ENCODE measurements at regions not wholly inside any gene's neighbourhood (a gene's known extent, or its start where the extent isn't known, plus 50 kb on each side); places are given as distances from the start of the nearest gene placed in this dataset.

- no peaks in the 10 kb centered on the region for H3K9me2 ChIP-seq (ENCODE audit: insufficient read depth)
- CTCF ChIA-PET, result no interaction called here
- intact Hi-C loops (cut with micrococcal nuclease; ENCODE audit: unreplicated experiment), result no loop called here
- H3K79me2 ChIP-seq (ENCODE audit: low read depth), result no peaks in the 10 kb centered on the region
- H3K4me3 ChIP-seq, result no peak overlapping the region
- H3K4me1 ChIP-seq (replicated peaks; ENCODE audit: insufficient read depth), result no peaks in the 10 kb centered on the region
- H3K9me3 ChIP-seq (ENCODE audit: insufficient read depth, low read depth), result no peaks in the 10 kb centered on the region; the same call in 1 of the 2 replicates
- H3K36me3 ChIP-seq (ENCODE audit: low read depth), result no peaks in the 10 kb centered on the region
- DNase-seq, result no peak
- no peak overlapping the region; the same call in 1 of the 2 replicates for H2AFZ ChIP-seq
- H3F3A ChIP-seq (ENCODE audit: insufficient read depth, low read depth), result no peaks in the 10 kb centered on the region
- no peak overlapping the region for H3K4me2 ChIP-seq
- no peak overlapping the region for H3K27ac ChIP-seq
- BruUV-seq (replicated peaks), result no TSS peak
- H4K20me1 ChIP-seq (ENCODE audit: insufficient read depth), result no peaks in the 10 kb centered on the region
- POLR2A ChIA-PET (ENCODE audit: unreplicated experiment), result interaction anchor here (0.5 kb wide), 1 partner anchor 10 kb away, joined by 5 read pairs; no protein-coding TSS in a partner anchor
- H3K27me3 ChIP-seq (ENCODE audit: insufficient read depth, low read depth), result no peaks in the 10 kb centered on the region
- no peak for TF ChIP-seq CTCF (conservative IDR thresholded peaks at IDR 0.05)
- TF ChIP-seq EZH2 (IDR thresholded peaks at IDR 0.05; ENCODE audit: low read depth), result no peak
These were observed 170.4 kb upstream of the THSD7A start for GRCh38 chr7:12002428-12002827.

DNA sequence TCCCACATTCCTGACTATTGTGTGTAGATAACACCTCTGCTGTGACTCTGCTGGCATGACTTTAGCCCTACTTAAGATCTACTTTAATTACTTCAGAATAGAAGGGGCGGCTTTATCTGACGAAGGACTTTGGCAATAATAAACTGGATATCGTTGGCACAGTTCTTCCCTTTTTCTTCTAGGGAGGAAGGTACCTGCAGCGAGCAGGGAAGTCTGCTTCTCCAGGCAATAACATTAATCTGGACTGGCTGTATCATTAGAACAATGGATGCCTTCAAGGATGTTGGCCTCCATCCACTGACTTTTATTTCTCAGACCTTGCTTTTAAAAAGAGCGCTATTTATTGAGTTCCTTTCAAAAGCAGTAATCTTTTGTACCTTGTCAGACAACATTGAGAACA, 172.6 kb upstream of the THSD7A start:
- DNase-seq, result no peak
- Histone ChIP-seq H3F3A (ENCODE audit: insufficient read depth, low read depth) (no peaks in the 10 kb centered on the region), H3K4me1 (replicated peaks; ENCODE audit: insufficient read depth) (no peaks in the 10 kb centered on the region), H3K4me3 (no peak overlapping the region), H3K79me2 (ENCODE audit: low read depth) (no peaks in the 10 kb centered on the region), H3K27me3 (ENCODE audit: insufficient read depth, low read depth) (no peaks in the 10 kb centered on the region), H3K9me2 (ENCODE audit: insufficient read depth) (no peaks in the 10 kb centered on the region), H3K27ac (no peak overlapping the region), H3K4me2 (no peak overlapping the region), H2AFZ (no peak overlapping the region), H3K9me3 (ENCODE audit: insufficient read depth, low read depth) (no peaks in the 10 kb centered on the region), H3K36me3 (ENCODE audit: low read depth) (no peaks in the 10 kb centered on the region), H4K20me1 (ENCODE audit: insufficient read depth) (no peaks in the 10 kb centered on the region)
- TF ChIP-seq EZH2 (IDR thresholded peaks at IDR 0.05; ENCODE audit: low read depth), result no peak
- TF ChIP-seq CTCF (conservative IDR thresholded peaks at IDR 0.05), result no peak
- intact Hi-C loops (cut with micrococcal nuclease; ENCODE audit: unreplicated experiment), result no loop called here
- no TSS peak for BruUV-seq (replicated peaks)
- CTCF ChIA-PET, result no interaction called here
- POLR2A ChIA-PET (ENCODE audit: unreplicated experiment), result no interaction called here

DNA sequence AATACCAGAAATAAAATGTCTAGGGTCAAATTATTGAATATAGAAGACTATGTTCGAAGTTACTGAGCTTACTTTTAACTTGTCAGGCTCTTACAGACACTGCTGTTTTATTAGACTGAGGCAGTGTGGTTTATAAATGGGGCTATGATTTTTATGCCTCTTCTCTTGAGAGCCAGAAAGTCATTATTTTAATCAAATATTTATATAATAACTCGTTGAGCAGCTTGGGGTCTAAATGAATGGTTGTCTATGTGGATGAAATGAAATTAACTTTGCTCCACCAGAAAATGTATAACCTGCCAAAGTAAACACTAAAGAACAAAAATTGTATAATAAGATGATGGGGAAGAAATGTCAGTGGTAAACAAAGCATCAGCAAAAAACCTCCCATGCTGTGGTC, 175.6 kb upstream of the THSD7A start:
- no peaks in the 10 kb centered on the region for H3K36me3 ChIP-seq (ENCODE audit: low read depth)
- no peaks in the 10 kb centered on the region for H3K4me1 ChIP-seq (replicated peaks; ENCODE audit: insufficient read depth)
- no TSS peak for BruUV-seq (replicated peaks)
- no peaks in the 10 kb centered on the region for H3K79me2 ChIP-seq (ENCODE audit: low read depth)
- H3K9me2 ChIP-seq (ENCODE audit: insufficient read depth), result no peaks in the 10 kb centered on the region
- no peak overlapping the region for H3K4me2 ChIP-seq
- no peaks in the 10 kb centered on the region for H3K9me3 ChIP-seq (ENCODE audit: insufficient read depth, low read depth)
- ChIA-PET CTCF (no interaction called here), POLR2A (ENCODE audit: unreplicated experiment) (no interaction called here)
- no peaks in the 10 kb centered on the region for H3F3A ChIP-seq (ENCODE audit: insufficient read depth, low read depth)
- no peak overlapping the region for H3K4me3 ChIP-seq
- H4K20me1 ChIP-seq (ENCODE audit: insufficient read depth), result no peaks in the 10 kb centered on the region
- no peak overlapping the region for H2AFZ ChIP-seq
- DNase-seq, result no peak
- intact Hi-C loops (cut with micrococcal nuclease; ENCODE audit: unreplicated experiment), result no loop called here
- no peaks in the 10 kb centered on the region for H3K27me3 ChIP-seq (ENCODE audit: insufficient read depth, low read depth)
- no peak overlapping the region for H3K27ac ChIP-seq
- TF ChIP-seq CTCF (conservative IDR thresholded peaks at IDR 0.05), result no peak
- no peak for TF ChIP-seq EZH2 (IDR thresholded peaks at IDR 0.05; ENCODE audit: low read depth)

Measured in PC-9 (cell line).